Endodermal cell (in vitro differentiated cells): ENCODE measurements at regions not wholly inside any gene's neighbourhood (a gene's known extent, or its start where the extent isn't known, plus 50 kb on each side); places are given as distances from the start of the nearest gene placed in this dataset.

ENCODE experiments used
- DNase-seq: peaks from one replicate; pipeline ENCODE4 v3.0.0-alpha.2; 2017
- H3K27ac ChIP-seq: 2 replicates; pipeline ENCODE4 v1.5.1; 2013; ENCODE audit warnings: mild to moderate bottlenecking, low read depth, low read length, moderate library complexity
- H3K27me3 ChIP-seq: 2 replicates; pipeline ENCODE4 v1.6.1; 2013; ENCODE audit warnings: mild to moderate bottlenecking, low read length, moderate library complexity; ENCODE audit not compliant: insufficient read depth, control insufficient read depth, poor library complexity, severe bottlenecking
- H3K36me3 ChIP-seq: 2 replicates; pipeline ENCODE4 v1.7.0; 2013; ENCODE audit warnings: mild to moderate bottlenecking, low read length, moderate library complexity; ENCODE audit not compliant: control insufficient read depth, insufficient read depth
- H3K4me1 ChIP-seq: one replicate; pipeline ENCODE4 v1.7.0; 2013; ENCODE audit warnings: low read length; ENCODE audit not compliant: control insufficient read depth, insufficient read depth
- H3K4me3 ChIP-seq: 2 replicates; pipeline ENCODE4 v1.5.1; 2013; ENCODE audit warnings: mild to moderate bottlenecking, low read length, moderate library complexity
- H3K9ac ChIP-seq: 2 replicates; pipeline ENCODE4 v1.6.1; 2013; ENCODE audit warnings: mild to moderate bottlenecking, low read length, moderate library complexity; ENCODE audit not compliant: poor library complexity, severe bottlenecking; ENCODE audit errors: extremely low read depth
- H3K9me3 ChIP-seq: 2 replicates; pipeline ENCODE4 v1.6.1; 2013; ENCODE audit warnings: mild to moderate bottlenecking, low read length, moderate library complexity; ENCODE audit not compliant: control insufficient read depth
- H3K27ac Mint-ChIP-seq: 2 replicates; pipeline ENCODE4 v1.8.0; 2020; ENCODE audit warnings: mixed read lengths
- H3K27me3 Mint-ChIP-seq: 2 replicates; pipeline ENCODE4 v1.8.0; 2021; ENCODE audit warnings: mild to moderate bottlenecking, mixed read lengths; ENCODE audit not compliant: insufficient read depth
- H3K36me3 Mint-ChIP-seq: 2 replicates; pipeline ENCODE4 v1.8.0; 2020; ENCODE audit warnings: low read depth, mixed read lengths
- H3K4me1 Mint-ChIP-seq: 2 replicates; pipeline ENCODE4 v1.8.0; 2020; ENCODE audit warnings: mixed read lengths
- H3K4me3 Mint-ChIP-seq: 2 replicates; pipeline ENCODE4 v1.8.0; 2020; ENCODE audit warnings: mild to moderate bottlenecking, moderate library complexity, mixed read lengths
- H3K9me3 Mint-ChIP-seq: 2 replicates; pipeline ENCODE4 v1.8.0; 2020; ENCODE audit warnings: mild to moderate bottlenecking, mixed read lengths
- WGBS, 2 experiments: methylation state at CpG; one replicate each; pipeline versions ENCODE4 v1.1.5 to v1.1.7; 2013; ENCODE audit warnings: missing lambda C conversion rate in 2 of 2, mixed read lengths in 1 of 2; ENCODE audit not compliant: insufficient coverage in 1 of 2, insufficient read length in 1 of 2; 5-methylcytosine and 5-hydroxymethylcytosine counted together
- TF ChIP-seq, protein P1 (sequence below): fragments of 200-600 bp; sonication (generic); conservative IDR thresholded peaks from 2 replicates; pipeline ENCODE4 v1.5.0; 2021; ENCODE audit warnings: antibody characterized with exemption, mild to moderate bottlenecking

DNA sequence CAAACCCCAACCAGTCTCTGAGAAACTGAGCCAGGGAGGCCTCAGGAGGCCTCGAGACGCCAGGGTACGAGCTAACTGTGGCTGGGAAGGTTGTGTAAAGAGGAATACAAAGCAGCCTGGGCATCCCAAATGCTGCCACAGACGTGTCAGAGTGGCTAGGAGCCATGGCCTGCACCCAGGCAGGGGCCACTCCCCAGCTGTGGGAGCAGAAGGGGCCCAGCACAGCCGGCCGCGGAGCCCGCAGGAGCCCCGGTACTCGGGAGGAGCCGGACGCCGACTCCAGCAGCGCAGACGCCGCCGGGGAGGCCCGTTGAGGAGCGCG lies 349.8 kb upstream of the B3GAT1 start:
- no peaks in the 10 kb centered on the region for H3K27me3 ChIP-seq
- Mint-ChIP-seq H3K27me3 (peaks cover 12% of the 10 kb centered on the region), H3K4me3 (no peak overlapping the region), H3K9me3 (no peaks in the 10 kb centered on the region), H3K27ac (no peak overlapping the region), H3K36me3 (no peaks in the 10 kb centered on the region), H3K4me1 (peaks cover 4% of the 10 kb centered on the region)
- no peak overlapping the region for H3K4me3 ChIP-seq
- DNase-seq = no peak
- TF ChIP-seq, protein P1, sequence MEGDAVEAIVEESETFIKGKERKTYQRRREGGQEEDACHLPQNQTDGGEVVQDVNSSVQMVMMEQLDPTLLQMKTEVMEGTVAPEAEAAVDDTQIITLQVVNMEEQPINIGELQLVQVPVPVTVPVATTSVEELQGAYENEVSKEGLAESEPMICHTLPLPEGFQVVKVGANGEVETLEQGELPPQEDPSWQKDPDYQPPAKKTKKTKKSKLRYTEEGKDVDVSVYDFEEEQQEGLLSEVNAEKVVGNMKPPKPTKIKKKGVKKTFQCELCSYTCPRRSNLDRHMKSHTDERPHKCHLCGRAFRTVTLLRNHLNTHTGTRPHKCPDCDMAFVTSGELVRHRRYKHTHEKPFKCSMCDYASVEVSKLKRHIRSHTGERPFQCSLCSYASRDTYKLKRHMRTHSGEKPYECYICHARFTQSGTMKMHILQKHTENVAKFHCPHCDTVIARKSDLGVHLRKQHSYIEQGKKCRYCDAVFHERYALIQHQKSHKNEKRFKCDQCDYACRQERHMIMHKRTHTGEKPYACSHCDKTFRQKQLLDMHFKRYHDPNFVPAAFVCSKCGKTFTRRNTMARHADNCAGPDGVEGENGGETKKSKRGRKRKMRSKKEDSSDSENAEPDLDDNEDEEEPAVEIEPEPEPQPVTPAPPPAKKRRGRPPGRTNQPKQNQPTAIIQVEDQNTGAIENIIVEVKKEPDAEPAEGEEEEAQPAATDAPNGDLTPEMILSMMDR = no peak
- H3K9me3 ChIP-seq = no peaks in the 10 kb centered on the region
- H3K4me1 ChIP-seq = no peaks in the 10 kb centered on the region
- WGBS, 2 experiments = 96% methylated on average over 19 to 20 of the region's 20 CpGs
- H3K27ac ChIP-seq = no peak overlapping the region
- no peak overlapping the region for H3K9ac ChIP-seq
- H3K36me3 ChIP-seq = no peaks in the 10 kb centered on the region

DNA sequence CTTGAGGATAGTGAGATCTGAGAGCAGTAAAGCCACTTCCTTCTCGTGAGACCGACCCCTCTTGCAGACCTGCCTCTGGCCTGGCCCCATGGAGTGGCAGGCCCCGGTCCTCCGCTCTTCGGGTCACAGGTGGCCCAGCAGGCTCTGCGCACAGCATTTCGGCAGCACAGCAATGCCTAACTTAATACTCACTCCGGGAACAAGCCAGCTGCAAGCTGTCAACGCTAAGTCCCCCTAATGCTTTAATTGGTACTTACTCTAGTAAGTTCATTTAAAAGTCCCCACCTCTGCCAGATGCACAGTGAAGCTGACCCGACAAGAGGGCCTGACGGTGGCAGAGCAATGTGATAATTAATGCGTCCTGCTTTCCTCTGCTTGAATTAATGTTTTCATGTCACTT lies 349.3 kb upstream of the B3GAT1 start:
- 86 to 94% methylated on average over 11 to 12 of the region's 12 CpGs for WGBS, 2 experiments
- Mint-ChIP-seq H3K4me1 (peaks cover 5% of the 10 kb centered on the region), H3K27ac (no peak overlapping the region), H3K9me3 (no peaks in the 10 kb centered on the region), H3K4me3 (no peak overlapping the region), H3K27me3 (peaks cover 12% of the 10 kb centered on the region), H3K36me3 (no peaks in the 10 kb centered on the region)
- Histone ChIP-seq H3K4me3 (no peak overlapping the region), H3K9ac (no peak overlapping the region), H3K4me1 (no peaks in the 10 kb centered on the region), H3K27me3 (no peaks in the 10 kb centered on the region), H3K27ac (no peak overlapping the region), H3K9me3 (no peaks in the 10 kb centered on the region), H3K36me3 (no peaks in the 10 kb centered on the region)
- peak; percentile 36 for DNase-seq
- TF ChIP-seq, protein P1 = no peak

DNA sequence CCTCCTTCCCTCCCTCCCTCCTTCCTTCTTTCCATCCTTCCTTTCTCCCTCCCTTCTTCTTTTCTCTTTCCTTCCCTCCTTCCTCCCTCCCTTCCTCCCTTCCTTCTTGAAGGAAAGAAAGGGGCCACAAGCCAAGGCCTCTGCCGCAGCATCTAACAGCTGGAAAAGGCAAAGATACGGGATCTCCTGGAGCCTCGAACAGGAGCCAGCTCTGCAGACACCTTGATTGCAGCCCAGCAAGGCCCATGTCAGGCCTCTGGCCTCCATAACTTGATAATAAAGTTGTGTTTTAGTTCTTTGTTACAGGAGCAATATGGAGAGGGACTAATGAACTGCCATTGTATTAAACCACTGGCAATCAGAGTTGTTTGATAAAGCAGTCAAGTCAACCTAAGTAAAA lies 348.9 kb upstream of the B3GAT1 start:
- peak; percentile 10 for DNase-seq
- Mint-ChIP-seq H3K27ac (no peak overlapping the region), H3K9me3 (no peaks in the 10 kb centered on the region), H3K4me1 (peaks cover 5% of the 10 kb centered on the region), H3K27me3 (peaks cover 16% of the 10 kb centered on the region), H3K4me3 (no peak overlapping the region), H3K36me3 (no peaks in the 10 kb centered on the region)
- H3K4me3 ChIP-seq = no peak overlapping the region
- H3K27ac ChIP-seq = no peak overlapping the region
- no peaks in the 10 kb centered on the region for H3K27me3 ChIP-seq
- H3K9me3 ChIP-seq = no peaks in the 10 kb centered on the region
- 63% methylated on average over 3 of the region's 3 CpGs; no CpG with 5 or more reads in 1 of the 2 experiments for WGBS, 2 experiments
- TF ChIP-seq, protein P1 = no peak
- no peaks in the 10 kb centered on the region for H3K4me1 ChIP-seq
- H3K9ac ChIP-seq = no peak overlapping the region
- no peaks in the 10 kb centered on the region for H3K36me3 ChIP-seq
